ENCODE measurements at regions not wholly inside any gene's neighbourhood (a gene's known extent, or its start where the extent isn't known, plus 50 kb on each side); places are given as distances from the start of the nearest gene placed in this dataset.
"Not testable (repeated sequence)": the region's sequence is repeated elsewhere in the genome, so short reads cannot be mapped to it uniquely, and the experiment has no call there.

DNA sequence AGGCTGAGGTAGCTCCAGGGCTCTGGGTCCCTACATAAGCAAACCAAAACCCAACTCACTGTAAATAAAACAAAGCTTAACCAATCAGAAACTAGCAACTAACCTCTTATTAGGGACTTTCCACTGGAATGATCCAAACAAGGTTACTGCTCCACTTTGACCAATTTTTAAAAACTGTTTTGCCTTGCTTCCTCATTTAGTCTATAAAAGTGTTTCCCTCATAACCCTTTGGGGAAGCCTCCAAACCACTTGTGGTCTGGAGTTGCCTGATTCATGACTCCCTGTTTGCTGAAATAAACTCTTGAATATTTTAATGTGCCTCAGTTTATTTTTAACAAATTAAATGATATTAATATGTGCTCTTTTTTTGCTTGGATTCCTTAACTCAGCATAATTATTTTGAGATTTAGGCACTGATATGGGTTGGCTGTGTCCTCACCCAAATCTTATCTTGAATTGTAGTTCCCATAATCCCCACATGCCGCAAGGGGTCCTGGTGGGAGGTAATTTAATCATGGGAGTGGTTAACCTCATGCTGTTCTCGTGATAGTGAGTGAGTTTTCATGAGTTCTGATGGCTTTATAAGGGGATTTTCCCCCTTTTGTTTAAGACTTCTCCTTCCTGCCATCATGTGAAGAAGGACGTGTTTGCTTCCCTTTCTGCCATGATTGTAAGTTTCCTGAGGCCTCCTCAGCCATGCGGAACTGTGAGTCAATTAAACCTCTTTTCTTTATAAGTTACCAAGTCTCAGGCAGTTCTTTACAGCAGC lies 90.6 kb downstream of the CD200R1L start:
- no peak for TF ChIP-seq CTCF (IDR thresholded peaks at IDR 0.05; ENCODE audit: low read depth, low read length)
- H3K4me3 ChIP-seq (ENCODE audit: low read depth, low read length) = no peak overlapping the region

GRCh38 chr3:112755046-112755445 lies 91.6 kb downstream of the CD200R1L start:
- H3K4me3 ChIP-seq (ENCODE audit: low read depth, low read length) = not testable (repeated sequence)

DNA sequence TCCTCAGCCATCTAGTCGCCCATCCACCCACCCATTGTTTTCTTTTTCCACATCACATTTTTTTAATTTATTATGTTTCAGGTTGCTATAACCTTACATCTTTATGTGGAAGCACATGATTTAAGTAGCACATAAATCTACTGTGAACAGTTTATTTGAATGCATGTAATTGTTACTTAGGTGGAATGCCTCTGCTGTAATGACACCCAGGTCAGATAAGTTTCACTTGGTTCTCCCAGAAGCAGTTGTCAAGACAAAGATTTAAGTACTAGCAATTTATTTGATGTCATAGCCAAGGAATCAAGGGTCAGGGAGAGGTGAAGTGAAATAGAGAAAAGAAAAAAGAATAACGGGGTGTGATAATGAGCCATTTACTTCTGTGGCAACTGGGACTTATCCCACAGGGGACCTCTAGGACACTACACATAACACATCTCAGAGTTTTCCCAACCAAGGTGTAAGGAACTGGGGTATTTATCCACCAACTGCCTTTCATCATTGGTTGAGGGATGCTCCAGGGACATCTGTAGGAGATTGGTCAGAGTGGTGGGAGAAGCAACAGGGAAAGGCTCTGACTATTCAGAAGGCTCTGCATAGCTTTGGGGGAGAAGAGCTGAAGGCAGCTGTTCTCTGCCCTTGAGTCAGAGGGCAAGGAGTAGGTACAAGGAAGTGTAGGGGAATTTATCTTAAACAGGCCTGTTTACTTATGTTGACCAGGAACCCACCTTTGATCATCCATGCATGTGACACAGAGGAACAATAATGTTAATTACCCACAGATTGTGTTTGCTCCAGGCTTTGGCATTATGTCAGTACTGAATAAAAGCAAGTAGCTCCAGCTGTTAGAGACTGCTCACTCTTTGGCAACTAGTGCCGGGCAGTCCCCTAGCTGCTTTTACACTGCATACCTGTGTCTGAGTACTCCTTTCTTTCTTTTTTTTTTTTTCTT lies 94.8 kb downstream of the CD200R1L start:
- no peak overlapping the region for H3K4me3 ChIP-seq (ENCODE audit: low read depth, low read length)
- no peak for TF ChIP-seq CTCF (IDR thresholded peaks at IDR 0.05; ENCODE audit: low read depth, low read length)

- no peak for TF ChIP-seq CTCF (IDR thresholded peaks at IDR 0.05; ENCODE audit: low read depth, low read length)
- H3K4me3 ChIP-seq (ENCODE audit: low read depth, low read length) = no peak overlapping the region
Measured at GRCh38 chr3:112751061-112751460, 95.6 kb downstream of the CD200R1L start.

GRCh38 chr3:112747624-112748023 lies 99.0 kb downstream of the CD200R1L start:
- no peak for TF ChIP-seq CTCF (IDR thresholded peaks at IDR 0.05; ENCODE audit: low read depth, low read length)
- no peak overlapping the region for H3K4me3 ChIP-seq (ENCODE audit: low read depth, low read length)

DNA sequence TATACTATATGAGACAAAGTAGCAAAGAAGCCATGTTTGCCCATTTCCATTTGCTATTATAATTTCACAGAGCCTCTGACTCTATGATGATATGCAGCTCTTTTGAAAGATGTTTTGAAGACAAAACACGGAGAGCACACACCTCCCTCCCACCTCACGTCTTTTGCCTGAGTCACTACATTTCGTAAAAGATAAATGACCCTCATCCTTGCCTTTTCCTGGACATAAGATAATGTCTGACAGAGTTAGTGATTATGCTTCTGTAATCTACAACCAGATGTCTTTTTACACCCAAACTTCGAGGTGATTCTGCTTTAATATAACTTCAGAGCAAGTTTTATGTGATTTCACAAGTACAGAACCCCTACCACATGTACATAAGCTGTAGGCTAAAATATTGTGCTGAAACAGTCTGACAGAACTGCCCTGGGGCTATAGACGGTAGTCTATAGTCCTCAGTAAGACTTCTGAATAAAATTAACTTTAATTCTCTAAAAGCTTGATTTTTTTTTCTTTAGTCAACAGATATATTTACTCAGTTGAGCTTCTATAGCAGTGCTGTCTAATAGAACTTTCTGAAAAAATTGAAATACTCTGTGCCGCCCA lies 99.9 kb downstream of the CD200R1L start:
- no peak for TF ChIP-seq CTCF (IDR thresholded peaks at IDR 0.05; ENCODE audit: low read depth, low read length)
- H3K4me3 ChIP-seq (ENCODE audit: low read depth, low read length) = no peak overlapping the region

- TF ChIP-seq CTCF (IDR thresholded peaks at IDR 0.05; ENCODE audit: low read depth, low read length) = no peak
- H3K4me3 ChIP-seq (ENCODE audit: low read depth, low read length) = no peak overlapping the region
Measured at GRCh38 chr3:112745567-112746248, 101.0 kb downstream of the CD200R1L start.

All from WI38 (cell line).